DND-41 (cell line): ENCODE measurements at regions not wholly inside any gene's neighbourhood (a gene's known extent, or its start where the extent isn't known, plus 50 kb on each side); places are given as distances from the start of the nearest gene placed in this dataset.

Source experiments
- CTCF ChIP-seq: IDR thresholded peaks from 2 replicates; pipeline ENCODE4 v1.5.1; 2012; ENCODE audit warnings: borderline replicate concordance, low read length, moderate library complexity, mild to moderate bottlenecking; ENCODE audit not compliant: poor library complexity, severe bottlenecking; ENCODE audit errors: extremely low read depth
- EZH2 ChIP-seq: IDR thresholded peaks from 3 replicates; pipeline ENCODE4 v1.6.1; 2012; ENCODE audit warnings: borderline replicate concordance, low read depth, mild to moderate bottlenecking, moderate library complexity, low read length, inconsistent platforms; ENCODE audit not compliant: severe bottlenecking

GRCh38 chr20:41690702-41691101 is 72.5 kb upstream of the CHD6 start:
- TF ChIP-seq CTCF (no peak), EZH2 (no peak)
